SK-N-MC (cell line): ENCODE measurements at regions not wholly inside any gene's neighbourhood (a gene's known extent, or its start where the extent isn't known, plus 50 kb on each side); places are given as distances from the start of the nearest gene placed in this dataset.

Experiments
- DNase-seq: peaks from one replicate; pipeline ENCODE4 v3.0.0-alpha.2; 2011; ENCODE audit warnings: low read depth, low spot score
- H3K27ac ChIP-seq: fragments of 200-600 bp; sonication (generic); 2 replicates; pipeline ENCODE4 v1.5.1; 2016; ENCODE audit warnings: mixed run types
- H3K36me3 ChIP-seq: fragments of 200-600 bp; sonication (generic); 2 replicates; pipeline ENCODE4 v1.6.1; 2017; ENCODE audit warnings: antibody characterized with exemption, low read length, mixed read lengths; ENCODE audit not compliant: insufficient read depth
- H3K4me3 ChIP-seq: fragments of 200-600 bp; sonication (generic); 2 replicates; pipeline ENCODE4 v1.5.1; 2016
- H3K9ac ChIP-seq: fragments of 200-600 bp; sonication (generic); 2 replicates; pipeline ENCODE4 v1.8.0; 2017; ENCODE audit warnings: mixed run types, mixed read lengths; ENCODE audit not compliant: insufficient read length
- H3K9me3 ChIP-seq: fragments of 200-600 bp; sonication (generic); 2 replicates; pipeline ENCODE4 v1.6.1; 2017; ENCODE audit warnings: low read depth, mild to moderate bottlenecking, antibody characterized with exemption, low read length, moderate library complexity, mixed read lengths
- EZH2 ChIP-seq: fragments of 200-600 bp; sonication (generic); IDR thresholded peaks from one replicate; pipeline ENCODE4 v1.6.1; 2017; ENCODE audit warnings: antibody characterized with exemption
- FOXP2 ChIP-seq: optimal IDR thresholded peaks from 2 replicates; pipeline ENCODE3; 2011; ENCODE audit warnings: mild to moderate bottlenecking, moderate library complexity; ENCODE audit not compliant: insufficient read depth; ENCODE audit errors: extremely low read length, control extremely low read depth
- POLR2AphosphoS5 ChIP-seq: IDR thresholded peaks from 2 replicates; pipeline ENCODE4 v1.6.1; 2012; ENCODE audit warnings: mild to moderate bottlenecking, low read depth, low read length, borderline replicate concordance

DNA sequence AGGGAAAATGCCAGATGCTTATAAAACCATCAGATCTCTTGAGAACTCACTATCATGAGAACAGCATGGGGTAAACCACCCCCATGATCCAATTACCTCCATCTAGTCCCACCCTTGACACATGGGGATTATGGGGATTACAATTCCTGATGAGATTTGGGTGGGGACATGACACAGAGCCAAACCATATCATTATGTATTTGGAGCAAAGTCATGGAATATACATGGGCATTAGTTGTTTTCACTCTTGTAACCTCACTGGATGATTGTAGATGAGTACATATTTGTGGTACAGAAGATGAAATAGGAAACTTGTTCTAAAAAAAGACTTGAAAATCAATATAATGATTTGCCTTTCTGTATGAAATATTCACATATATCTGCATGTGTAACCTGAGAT, 674.5 kb upstream of the BOD1L1 start:
- no peak overlapping the region for H3K9ac ChIP-seq
- no peak for DNase-seq
- H3K36me3 ChIP-seq, result no peaks in the 10 kb centered on the region
- no peaks in the 10 kb centered on the region for H3K9me3 ChIP-seq
- TF ChIP-seq FOXP2 (no peak), EZH2 (no peak), POLR2AphosphoS5 (no peak)
- no peak overlapping the region for H3K27ac ChIP-seq
- H3K4me3 ChIP-seq, result no peak overlapping the region

DNA sequence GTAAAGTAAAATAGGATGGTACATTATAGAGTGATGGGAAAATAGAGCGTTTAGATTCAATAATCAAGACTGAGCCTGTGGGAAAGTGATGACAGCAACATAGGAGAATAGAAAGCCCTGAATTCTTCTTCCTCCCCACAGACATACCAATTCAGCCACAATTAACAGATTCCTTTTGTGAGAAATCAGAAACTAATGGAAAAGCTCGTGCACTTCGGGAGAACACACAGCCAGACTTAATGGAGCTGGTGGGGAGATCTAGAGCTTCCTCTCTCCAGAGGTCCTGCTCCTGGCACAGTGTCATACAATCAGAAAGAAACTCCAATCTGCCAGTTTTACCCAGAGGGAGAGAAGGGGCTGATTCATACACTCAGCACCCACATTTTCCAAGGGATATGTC, 676.3 kb upstream of the BOD1L1 start:
- Histone ChIP-seq H3K27ac (no peak overlapping the region), H3K9ac (no peak overlapping the region), H3K36me3 (no peaks in the 10 kb centered on the region), H3K4me3 (no peak overlapping the region), H3K9me3 (no peaks in the 10 kb centered on the region)
- DNase-seq, result no peak
- no peak for TF ChIP-seq POLR2AphosphoS5
- no peak for TF ChIP-seq FOXP2
- TF ChIP-seq EZH2, result no peak

DNA sequence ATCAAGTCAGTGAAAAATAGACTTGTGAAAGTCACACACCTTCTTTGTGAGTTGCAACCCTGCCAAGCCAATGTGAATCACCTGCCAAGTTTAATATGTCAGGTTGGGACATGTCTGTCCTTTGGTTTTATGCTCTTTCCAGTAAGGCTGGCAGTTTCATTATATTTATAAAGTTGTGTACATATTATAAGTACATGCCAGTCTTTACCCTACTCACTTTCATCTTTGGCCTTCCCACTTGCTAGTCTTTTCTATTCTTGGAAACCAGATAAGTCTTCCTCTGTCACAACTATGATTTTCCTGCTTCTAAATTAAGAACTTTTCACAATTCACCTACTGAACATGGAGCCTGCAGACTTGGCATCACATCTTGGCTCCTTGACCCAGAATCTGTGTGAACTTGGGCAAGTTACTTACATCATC, 680.7 kb upstream of the BOD1L1 start:
- no peak for TF ChIP-seq EZH2
- TF ChIP-seq POLR2AphosphoS5, result no peak
- no peak for TF ChIP-seq FOXP2
- no peaks in the 10 kb centered on the region for H3K36me3 ChIP-seq
- no peak for DNase-seq
- no peaks in the 10 kb centered on the region for H3K9me3 ChIP-seq
- H3K9ac ChIP-seq, result no peak overlapping the region
- no peak overlapping the region for H3K4me3 ChIP-seq
- no peak overlapping the region for H3K27ac ChIP-seq

DNA sequence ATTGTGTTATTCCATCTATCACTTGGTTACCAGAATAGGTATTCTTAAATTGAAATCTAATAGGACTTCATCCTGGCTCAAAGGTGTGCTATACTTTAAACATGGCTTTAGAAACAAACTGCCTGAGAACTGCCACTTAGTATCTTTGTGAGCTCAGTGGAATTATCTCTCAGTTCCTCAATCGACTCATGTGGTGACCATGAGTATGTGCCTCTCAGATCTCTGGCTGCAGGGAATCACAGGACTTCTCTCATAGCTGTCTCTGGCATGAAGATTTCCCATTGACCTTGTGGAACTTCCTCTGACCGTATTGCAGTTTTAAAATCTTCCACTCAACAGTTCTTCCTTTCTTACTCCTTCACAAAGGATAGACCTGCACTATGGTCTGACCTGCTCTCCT, 681.9 kb upstream of the BOD1L1 start:
- Histone ChIP-seq H3K4me3 (no peak overlapping the region), H3K9me3 (no peaks in the 10 kb centered on the region), H3K27ac (no peak overlapping the region), H3K9ac (no peak overlapping the region), H3K36me3 (no peaks in the 10 kb centered on the region)
- TF ChIP-seq EZH2 (no peak), POLR2AphosphoS5 (no peak)
- DNase-seq, result no peak

DNA sequence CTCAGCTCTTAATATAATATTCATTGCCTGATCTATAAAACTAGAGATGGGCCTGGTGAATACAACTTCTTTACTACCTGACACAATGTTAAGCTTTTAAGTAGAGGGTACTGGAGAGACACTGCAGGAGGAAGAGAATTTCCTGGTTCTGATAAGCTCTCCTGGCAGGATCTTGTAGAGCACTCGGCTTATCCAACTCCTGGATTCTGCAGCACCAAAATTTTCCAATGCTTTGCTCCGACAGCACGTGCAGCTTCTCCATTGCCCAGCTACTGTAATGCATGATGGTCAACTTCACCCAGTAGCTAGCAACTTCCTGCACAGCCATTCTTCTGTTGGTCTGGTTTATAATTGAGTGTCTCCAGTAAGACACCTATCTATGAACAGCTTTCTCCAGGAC, 686.2 kb upstream of the BOD1L1 start:
- Histone ChIP-seq H3K4me3 (no peak overlapping the region), H3K36me3 (no peaks in the 10 kb centered on the region), H3K27ac (no peak overlapping the region), H3K9ac (no peak overlapping the region), H3K9me3 (no peaks in the 10 kb centered on the region)
- DNase-seq, result no peak
- no peak for TF ChIP-seq FOXP2
- no peak for TF ChIP-seq POLR2AphosphoS5
- no peak for TF ChIP-seq EZH2

DNA sequence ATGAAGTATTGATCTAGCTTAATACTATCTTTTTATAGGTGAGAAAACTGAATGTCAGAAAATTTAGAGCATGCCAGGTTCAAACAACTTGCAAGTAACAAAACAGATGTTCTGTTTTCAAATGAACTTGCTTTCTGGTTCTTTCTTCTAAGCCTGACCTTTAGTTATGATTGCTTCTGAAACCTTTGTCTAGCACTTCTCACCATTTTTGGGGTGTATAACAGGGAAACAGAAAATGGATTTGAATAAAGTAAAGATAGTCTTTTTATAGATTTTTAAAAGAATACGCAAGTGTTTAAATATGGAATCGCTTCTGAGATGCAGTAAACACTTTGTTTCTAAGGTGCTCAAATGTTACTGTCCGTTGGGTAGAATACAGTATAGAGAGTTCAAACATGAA, 687.2 kb upstream of the CPEB2 start:
- DNase-seq, result no peak
- H3K36me3 ChIP-seq, result no peaks in the 10 kb centered on the region
- TF ChIP-seq EZH2 (no peak), POLR2AphosphoS5 (no peak), FOXP2 (no peak)
- no peak overlapping the region for H3K9ac ChIP-seq
- H3K9me3 ChIP-seq, result no peaks in the 10 kb centered on the region
- no peak overlapping the region for H3K27ac ChIP-seq
- H3K4me3 ChIP-seq, result no peak overlapping the region

DNA sequence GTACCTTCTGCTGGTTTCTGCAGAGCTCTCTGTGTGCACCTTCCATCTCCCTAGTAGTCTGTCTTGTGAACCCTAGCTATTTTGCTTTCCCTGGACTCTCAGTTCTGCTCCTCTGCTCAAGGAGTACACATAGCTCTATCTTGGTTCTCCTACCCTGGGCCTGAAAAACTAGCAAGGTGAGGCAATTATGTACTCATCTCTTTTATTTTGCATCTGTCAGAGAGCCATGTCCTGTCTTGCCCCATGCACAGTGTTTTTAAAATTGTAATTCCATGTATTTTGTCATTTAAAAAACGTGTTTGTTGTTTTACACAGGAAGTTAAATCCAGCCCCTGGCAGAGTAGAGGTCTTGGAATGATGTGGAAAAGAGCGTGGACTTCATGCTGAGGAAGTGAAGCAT, 684.9 kb upstream of the CPEB2 start:
- TF ChIP-seq FOXP2 (no peak), POLR2AphosphoS5 (no peak)
- Histone ChIP-seq H3K4me3 (no peak overlapping the region), H3K36me3 (no peaks in the 10 kb centered on the region), H3K9ac (no peak overlapping the region), H3K9me3 (no peaks in the 10 kb centered on the region), H3K27ac (no peak overlapping the region)
- no peak for DNase-seq

DNA sequence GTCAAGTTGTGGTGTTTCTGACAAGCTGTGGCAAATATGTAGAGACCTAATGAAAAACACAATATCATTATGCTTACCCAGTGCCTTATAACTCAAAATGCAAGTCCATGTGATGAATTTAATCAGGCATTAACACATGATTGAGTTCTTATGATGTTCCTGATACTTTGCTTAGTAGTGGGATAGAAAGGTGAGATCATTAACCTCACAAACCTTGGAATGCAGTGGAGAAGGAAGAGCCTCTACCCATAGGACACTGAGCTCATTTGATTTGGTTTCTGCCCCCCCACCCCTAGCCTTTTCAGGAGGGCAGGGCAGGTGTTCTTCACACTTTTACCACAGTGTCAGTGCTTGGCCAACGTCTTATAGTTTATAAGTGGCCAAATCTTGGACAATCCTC, 683.6 kb upstream of the CPEB2 start:
- Histone ChIP-seq H3K36me3 (no peaks in the 10 kb centered on the region), H3K9ac (no peak overlapping the region), H3K27ac (no peak overlapping the region), H3K4me3 (no peak overlapping the region), H3K9me3 (no peaks in the 10 kb centered on the region)
- TF ChIP-seq EZH2 (no peak), POLR2AphosphoS5 (no peak), FOXP2 (no peak)
- DNase-seq, result no peak

DNA sequence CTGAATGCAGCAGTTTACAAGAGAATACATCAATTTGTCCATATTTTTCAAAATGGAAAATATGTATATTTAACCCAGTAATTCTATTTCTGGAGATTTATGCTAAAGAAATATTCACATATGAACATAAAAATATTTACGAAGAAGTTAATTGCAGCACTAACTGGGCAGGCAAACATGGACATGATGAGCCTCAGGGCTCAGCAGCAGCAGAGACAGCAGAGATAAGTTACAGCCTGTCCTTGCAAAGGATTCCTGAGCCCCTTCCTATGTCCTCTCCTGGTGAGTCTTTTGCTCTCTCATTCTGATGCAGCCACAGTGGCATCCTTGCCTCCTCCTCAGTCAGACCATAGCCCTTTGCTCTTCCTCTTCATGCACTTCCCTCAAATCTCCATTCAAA, 680.6 kb upstream of the CPEB2 start:
- TF ChIP-seq EZH2 (no peak), FOXP2 (no peak), POLR2AphosphoS5 (no peak)
- Histone ChIP-seq H3K9ac (no peak overlapping the region), H3K27ac (no peak overlapping the region), H3K9me3 (no peaks in the 10 kb centered on the region), H3K36me3 (no peaks in the 10 kb centered on the region), H3K4me3 (no peak overlapping the region)
- no peak for DNase-seq
